H9 (cell line): ENCODE measurements at regions not wholly inside any gene's neighbourhood (a gene's known extent, or its start where the extent isn't known, plus 50 kb on each side); places are given as distances from the start of the nearest gene placed in this dataset.
A peak's percentile ranks its signal among the peaks of the same experiment; 100 is the strongest.
"Not testable (repeated sequence)": the region's sequence is repeated elsewhere in the genome, so short reads cannot be mapped to it uniquely, and the experiment has no call there.

Experiments used
- DNase-seq: peaks from one replicate; pipeline ENCODE4 v3.0.0-alpha.2; 2017
- H2AFZ ChIP-seq: one replicate; pipeline ENCODE4 v1.6.1; 2013; ENCODE audit warnings: mild to moderate bottlenecking, low read length, control low read depth, moderate library complexity
- H2AK5ac ChIP-seq: 2 replicates; pipeline ENCODE4 v1.6.1; 2013; ENCODE audit warnings: low read length, control low read depth, mixed read lengths; ENCODE audit not compliant: insufficient read length
- H2BK120ac ChIP-seq: one replicate; pipeline ENCODE4 v1.6.1; 2013; ENCODE audit warnings: low read depth, mild to moderate bottlenecking, low read length, control low read depth, inconsistent platforms; ENCODE audit not compliant: poor library complexity, severe bottlenecking
- H2BK12ac ChIP-seq: 2 replicates; pipeline ENCODE4 v1.6.1; 2013; ENCODE audit warnings: low read length, control low read depth, mixed read lengths, low read depth; ENCODE audit not compliant: insufficient read length
- H2BK15ac ChIP-seq: 2 replicates; pipeline ENCODE4 v1.6.1; 2013; ENCODE audit warnings: low read depth, low read length, control low read depth
- H2BK20ac ChIP-seq: one replicate; pipeline ENCODE4 v1.6.1; 2013; ENCODE audit warnings: low read depth, mild to moderate bottlenecking, low read length, control low read depth, inconsistent platforms; ENCODE audit not compliant: poor library complexity, severe bottlenecking
- H2BK5ac ChIP-seq: 2 replicates; pipeline ENCODE4 v1.6.1; 2013; ENCODE audit warnings: low read length, control low read depth, mixed read lengths; ENCODE audit not compliant: insufficient read length
- H3K14ac ChIP-seq: 2 replicates; pipeline ENCODE4 v1.6.1; 2013; ENCODE audit warnings: low read length, control low read depth; ENCODE audit not compliant: insufficient read depth
- H3K18ac ChIP-seq: 2 replicates; pipeline ENCODE4 v1.6.1; 2013; ENCODE audit warnings: low read depth, mild to moderate bottlenecking, mixed read lengths, low read length, control low read depth; ENCODE audit not compliant: insufficient read length
- H3K23ac ChIP-seq: 2 replicates; pipeline ENCODE4 v1.6.1; 2013; ENCODE audit warnings: low read length, control low read depth, mixed read lengths, low read depth; ENCODE audit not compliant: insufficient read length
- H3K23me2 ChIP-seq: 2 replicates; pipeline ENCODE4 v1.6.1; 2013; ENCODE audit warnings: low read depth, mild to moderate bottlenecking, mixed read lengths, low read length, control low read depth; ENCODE audit not compliant: insufficient read length, poor library complexity, severe bottlenecking
- H3K27ac ChIP-seq: 2 replicates; pipeline ENCODE4 v1.5.1; 2013; ENCODE audit warnings: low read length, control low read depth, mixed read lengths, low read depth; ENCODE audit not compliant: insufficient read length
- H3K27me3 ChIP-seq: 2 replicates; pipeline ENCODE4 v1.6.1; 2013; ENCODE audit warnings: low read length, control low read depth, inconsistent platforms; ENCODE audit not compliant: insufficient read depth
- H3K4ac ChIP-seq: 2 replicates; pipeline ENCODE4 v1.6.1; 2013; ENCODE audit warnings: low read depth, mild to moderate bottlenecking, control low read depth, inconsistent platforms, low read length, moderate library complexity
- H3K4me1 ChIP-seq: 2 replicates; pipeline ENCODE4 v1.6.1; 2013; ENCODE audit warnings: low read length, control low read depth, inconsistent platforms; ENCODE audit not compliant: insufficient read depth
- H3K4me2 ChIP-seq: 2 replicates; pipeline ENCODE4 v1.6.1; 2013; ENCODE audit warnings: low read length, control low read depth, mixed read lengths; ENCODE audit not compliant: insufficient read length, insufficient read depth
- H3K56ac ChIP-seq: 2 replicates; pipeline ENCODE4 v1.6.1; 2013; ENCODE audit warnings: low read depth, mild to moderate bottlenecking, mixed read lengths, low read length, control low read depth; ENCODE audit not compliant: insufficient read length
- H3K79me1 ChIP-seq: 2 replicates; pipeline ENCODE4 v1.6.1; 2013; ENCODE audit warnings: low read depth, mild to moderate bottlenecking, moderate library complexity, low read length, control low read depth, inconsistent platforms; ENCODE audit not compliant: insufficient read depth, poor library complexity, severe bottlenecking
- H3K79me2 ChIP-seq: 2 replicates; pipeline ENCODE4 v1.6.1; 2013; ENCODE audit warnings: low read length, control low read depth, inconsistent platforms; ENCODE audit not compliant: insufficient read depth
- H3K9ac ChIP-seq: 2 replicates; pipeline ENCODE4 v1.6.1; 2013; ENCODE audit warnings: low read length, control low read depth, mixed read lengths; ENCODE audit not compliant: insufficient read length; ENCODE audit errors: extremely low read depth
- H3K9me3 ChIP-seq: one replicate; pipeline ENCODE4 v1.6.1; 2013; ENCODE audit warnings: low read depth, low read length, inconsistent platforms; ENCODE audit not compliant: control insufficient read depth
- H3T11ph ChIP-seq: one replicate; pipeline ENCODE4 v1.6.1; 2013; ENCODE audit warnings: mild to moderate bottlenecking, low read length, control low read depth, inconsistent platforms
- H4K20me1 ChIP-seq: one replicate; pipeline ENCODE4 v1.6.1; 2013; ENCODE audit not compliant: control insufficient read depth, insufficient read length, insufficient read depth
- H4K5ac ChIP-seq: 2 replicates; pipeline ENCODE4 v1.6.1; 2013; ENCODE audit warnings: low read depth, mild to moderate bottlenecking, mixed read lengths, low read length, control low read depth; ENCODE audit not compliant: insufficient read length
- H4K8ac ChIP-seq: replicated peaks from 2 replicates; pipeline ENCODE4 v1.6.1; 2013; ENCODE audit warnings: low read length, control low read depth, mixed read lengths, low read depth; ENCODE audit not compliant: insufficient read length
- H4K91ac ChIP-seq: 2 replicates; pipeline ENCODE4 v1.6.1; 2013; ENCODE audit warnings: low read depth, mild to moderate bottlenecking, moderate library complexity, mixed read lengths, low read length, control low read depth; ENCODE audit not compliant: insufficient read length
- H3K27ac Mint-ChIP-seq, 3 experiments: 2 replicates in 2 of 3; 3 replicates in 1 of 3; pipeline ENCODE4 v1.8.0; 2020 to 2021; ENCODE audit warnings: mixed read lengths in 3 of 3, mild to moderate bottlenecking in 1 of 3, moderate library complexity in 1 of 3
- H3K27me3 Mint-ChIP-seq: 2 replicates; pipeline ENCODE4 v1.8.0; 2021; ENCODE audit warnings: low read depth, mild to moderate bottlenecking, moderate library complexity, mixed read lengths
- H3K36me3 Mint-ChIP-seq, 3 experiments: 2 replicates in 2 of 3; 3 replicates in 1 of 3; pipeline ENCODE4 v1.8.0; 2020 to 2021; ENCODE audit warnings: low read depth in 3 of 3, mixed read lengths in 3 of 3; ENCODE audit not compliant: insufficient read depth in 1 of 3
- H3K4me1 Mint-ChIP-seq, 2 experiments: 2 replicates each; pipeline ENCODE4 v1.8.0; 2020; ENCODE audit warnings: mixed read lengths in 2 of 2
- H3K4me3 Mint-ChIP-seq, 2 experiments: 2 replicates in 1 of 2; 3 replicates in 1 of 2; pipeline ENCODE4 v1.8.0; 2020 to 2021; ENCODE audit warnings: mild to moderate bottlenecking in 2 of 2, mixed read lengths in 2 of 2, moderate library complexity in 1 of 2
- H3K9me3 Mint-ChIP-seq, 2 experiments: 2 replicates in 1 of 2; 3 replicates in 1 of 2; pipeline ENCODE4 v1.8.0; 2020; ENCODE audit warnings: mild to moderate bottlenecking in 2 of 2, mixed read lengths in 2 of 2, moderate library complexity in 1 of 2
- WGBS: extraction: QIAGEN DNeasy Blood & Tissue Kit; methylation state at CpG from one replicate; pipeline ENCODE4 v1.1.7; 2013; ENCODE audit warnings: missing lambda C conversion rate, low lambda C conversion rate, mixed read lengths; ENCODE audit not compliant: insufficient read length; ENCODE audit errors: extremely low coverage; 5-methylcytosine and 5-hydroxymethylcytosine counted together
- TF ChIP-seq, protein P1 (sequence below): fragments of 200-600 bp; sonication (generic); conservative IDR thresholded peaks from 3 replicates; pipeline ENCODE4 v1.8.0; 2021; ENCODE audit warnings: antibody characterized with exemption, mild to moderate bottlenecking

DNA sequence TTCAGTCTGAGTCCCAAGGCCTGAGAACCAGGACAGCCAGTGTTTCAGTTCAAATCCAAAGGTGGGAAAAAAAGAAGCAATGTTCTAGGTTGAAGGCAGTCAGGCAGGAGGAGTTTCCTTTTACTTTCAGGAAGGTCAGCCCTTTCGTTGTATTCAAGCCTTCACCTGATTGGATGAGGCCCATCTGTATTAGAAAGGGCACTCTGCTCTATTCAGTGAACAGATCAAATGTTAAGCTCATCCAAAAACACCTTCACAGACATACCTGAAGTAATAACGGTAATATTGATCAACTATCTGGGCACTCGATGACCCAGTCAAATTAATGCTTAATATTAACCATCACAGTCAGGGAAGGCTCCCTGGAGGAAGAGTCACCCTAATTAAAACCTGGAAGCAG, 60.9 kb downstream of the IRX5 start:
- H3K23ac ChIP-seq, result no peak overlapping the region
- WGBS, result no CpG with 5 or more reads among the region's 3 CpGs
- no peak overlapping the region for H2BK15ac ChIP-seq
- H3K4ac ChIP-seq, result no peak overlapping the region
- no peaks in the 10 kb centered on the region for H3K9me3 ChIP-seq
- Mint-ChIP-seq H3K36me3 (no peaks in the 10 kb centered on the region), H3K9me3 (no peaks in the 10 kb centered on the region), H3K27ac (peak overlapping the region in 1 of 3 experiments; percentile 27; a peak in 1 of 7 replicates), H3K4me1 (peaks cover 12% of the 10 kb centered on the region in 2 experiments), H3K4me3 (no peak overlapping the region), H3K27me3 (no peaks in the 10 kb centered on the region)
- no peaks in the 10 kb centered on the region for H3K4me1 ChIP-seq
- H3K27me3 ChIP-seq, result no peaks in the 10 kb centered on the region
- no peaks in the 10 kb centered on the region for H3K79me2 ChIP-seq
- H3K18ac ChIP-seq, result no peak overlapping the region
- no peak overlapping the region for H2AFZ ChIP-seq
- no peaks in the 10 kb centered on the region for H4K20me1 ChIP-seq
- H3K27ac ChIP-seq, result no peak overlapping the region
- no peak overlapping the region for H2BK12ac ChIP-seq
- no peak overlapping the region for H2AK5ac ChIP-seq
- no peak overlapping the region for H3K9ac ChIP-seq
- H2BK20ac ChIP-seq, result no peak overlapping the region
- H4K5ac ChIP-seq, result no peak overlapping the region
- no peak overlapping the region for H3K56ac ChIP-seq
- H4K91ac ChIP-seq, result no peak overlapping the region
- H3K14ac ChIP-seq, result no peak overlapping the region
- H3K4me2 ChIP-seq, result no peak overlapping the region
- H3K23me2 ChIP-seq, result no peaks in the 10 kb centered on the region
- H2BK120ac ChIP-seq, result no peak overlapping the region
- TF ChIP-seq, protein P1, sequence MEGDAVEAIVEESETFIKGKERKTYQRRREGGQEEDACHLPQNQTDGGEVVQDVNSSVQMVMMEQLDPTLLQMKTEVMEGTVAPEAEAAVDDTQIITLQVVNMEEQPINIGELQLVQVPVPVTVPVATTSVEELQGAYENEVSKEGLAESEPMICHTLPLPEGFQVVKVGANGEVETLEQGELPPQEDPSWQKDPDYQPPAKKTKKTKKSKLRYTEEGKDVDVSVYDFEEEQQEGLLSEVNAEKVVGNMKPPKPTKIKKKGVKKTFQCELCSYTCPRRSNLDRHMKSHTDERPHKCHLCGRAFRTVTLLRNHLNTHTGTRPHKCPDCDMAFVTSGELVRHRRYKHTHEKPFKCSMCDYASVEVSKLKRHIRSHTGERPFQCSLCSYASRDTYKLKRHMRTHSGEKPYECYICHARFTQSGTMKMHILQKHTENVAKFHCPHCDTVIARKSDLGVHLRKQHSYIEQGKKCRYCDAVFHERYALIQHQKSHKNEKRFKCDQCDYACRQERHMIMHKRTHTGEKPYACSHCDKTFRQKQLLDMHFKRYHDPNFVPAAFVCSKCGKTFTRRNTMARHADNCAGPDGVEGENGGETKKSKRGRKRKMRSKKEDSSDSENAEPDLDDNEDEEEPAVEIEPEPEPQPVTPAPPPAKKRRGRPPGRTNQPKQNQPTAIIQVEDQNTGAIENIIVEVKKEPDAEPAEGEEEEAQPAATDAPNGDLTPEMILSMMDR, result no peak
- H3T11ph ChIP-seq, result no peak overlapping the region
- DNase-seq, result no peak
- no peak overlapping the region for H2BK5ac ChIP-seq
- no peak overlapping the region for H4K8ac ChIP-seq
- H3K79me1 ChIP-seq, result no peaks in the 10 kb centered on the region

GRCh38 chr16:54991946-54992345, 61.3 kb downstream of the IRX5 start:
- H4K20me1 ChIP-seq, H3K4me1 Mint-ChIP-seq, H3K79me1 ChIP-seq, H3K9me3 ChIP-seq, H3K4me2 ChIP-seq, H2BK20ac ChIP-seq, H4K5ac ChIP-seq, H3K23ac ChIP-seq, H3K27me3 Mint-ChIP-seq, H2BK5ac ChIP-seq, H3K23me2 ChIP-seq, H3K4me3 Mint-ChIP-seq, H2AK5ac ChIP-seq, H4K8ac ChIP-seq, H4K91ac ChIP-seq, H2AFZ ChIP-seq, H3T11ph ChIP-seq, H3K9me3 Mint-ChIP-seq, H3K4me1 ChIP-seq, H3K9ac ChIP-seq, H3K4ac ChIP-seq, H3K36me3 Mint-ChIP-seq, H2BK12ac ChIP-seq, H2BK15ac ChIP-seq, DNase-seq, H3K79me2 ChIP-seq, H3K27me3 ChIP-seq, H3K18ac ChIP-seq, H3K27ac ChIP-seq, H2BK120ac ChIP-seq, H3K14ac ChIP-seq, H3K56ac ChIP-seq, H3K27ac Mint-ChIP-seq: not testable (repeated sequence)
- no CpG with 5 or more reads among the region's 4 CpGs for WGBS
